ENCODE measurements at regions not wholly inside any gene's neighbourhood (a gene's known extent, or its start where the extent isn't known, plus 50 kb on each side); places are given as distances from the start of the nearest gene placed in this dataset.
"Not testable (repeated sequence)": the region's sequence is repeated elsewhere in the genome, so short reads cannot be mapped to it uniquely, and the experiment has no call there.

DNA sequence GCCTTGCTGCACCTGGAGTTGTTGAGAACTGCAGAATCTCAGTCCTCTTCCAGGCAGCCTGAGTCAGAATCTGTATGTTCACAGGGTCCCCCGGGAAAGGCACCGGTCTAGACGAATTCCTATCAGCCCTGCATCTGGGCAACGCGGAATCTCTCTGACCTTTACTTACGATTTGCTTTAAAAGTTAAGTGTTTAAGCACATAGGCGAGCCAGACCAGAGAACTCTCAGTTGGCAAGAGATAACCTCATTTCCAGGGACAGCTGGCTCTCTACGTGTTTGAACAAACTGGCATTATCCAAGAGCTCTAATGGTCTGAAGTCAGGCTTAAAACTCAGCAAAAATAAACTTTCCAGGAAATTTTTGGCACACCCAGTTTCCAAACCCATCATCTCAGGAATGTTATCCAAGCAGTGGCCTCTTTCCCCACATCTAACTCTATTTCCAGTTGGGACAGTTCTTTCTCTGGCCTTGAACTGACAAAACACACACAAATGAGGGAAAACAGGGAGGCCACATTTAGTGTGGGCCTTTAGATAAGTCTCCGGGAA lies 53.4 kb downstream of the HES1 start:
- ChIA-PET CTCF (no interaction called here), POLR2A (no interaction called here)
- TF ChIP-seq, protein P1, sequence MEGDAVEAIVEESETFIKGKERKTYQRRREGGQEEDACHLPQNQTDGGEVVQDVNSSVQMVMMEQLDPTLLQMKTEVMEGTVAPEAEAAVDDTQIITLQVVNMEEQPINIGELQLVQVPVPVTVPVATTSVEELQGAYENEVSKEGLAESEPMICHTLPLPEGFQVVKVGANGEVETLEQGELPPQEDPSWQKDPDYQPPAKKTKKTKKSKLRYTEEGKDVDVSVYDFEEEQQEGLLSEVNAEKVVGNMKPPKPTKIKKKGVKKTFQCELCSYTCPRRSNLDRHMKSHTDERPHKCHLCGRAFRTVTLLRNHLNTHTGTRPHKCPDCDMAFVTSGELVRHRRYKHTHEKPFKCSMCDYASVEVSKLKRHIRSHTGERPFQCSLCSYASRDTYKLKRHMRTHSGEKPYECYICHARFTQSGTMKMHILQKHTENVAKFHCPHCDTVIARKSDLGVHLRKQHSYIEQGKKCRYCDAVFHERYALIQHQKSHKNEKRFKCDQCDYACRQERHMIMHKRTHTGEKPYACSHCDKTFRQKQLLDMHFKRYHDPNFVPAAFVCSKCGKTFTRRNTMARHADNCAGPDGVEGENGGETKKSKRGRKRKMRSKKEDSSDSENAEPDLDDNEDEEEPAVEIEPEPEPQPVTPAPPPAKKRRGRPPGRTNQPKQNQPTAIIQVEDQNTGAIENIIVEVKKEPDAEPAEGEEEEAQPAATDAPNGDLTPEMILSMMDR (IDR thresholded peaks at IDR 0.05; ENCODE audit: insufficient read depth, low read length, missing control alignments), result no peak
- no peak overlapping the region for H3K4me3 ChIP-seq (ENCODE audit: low read depth, low read length)
- no peak for DNase-seq (ENCODE audit: low read depth, low spot score)

DNA sequence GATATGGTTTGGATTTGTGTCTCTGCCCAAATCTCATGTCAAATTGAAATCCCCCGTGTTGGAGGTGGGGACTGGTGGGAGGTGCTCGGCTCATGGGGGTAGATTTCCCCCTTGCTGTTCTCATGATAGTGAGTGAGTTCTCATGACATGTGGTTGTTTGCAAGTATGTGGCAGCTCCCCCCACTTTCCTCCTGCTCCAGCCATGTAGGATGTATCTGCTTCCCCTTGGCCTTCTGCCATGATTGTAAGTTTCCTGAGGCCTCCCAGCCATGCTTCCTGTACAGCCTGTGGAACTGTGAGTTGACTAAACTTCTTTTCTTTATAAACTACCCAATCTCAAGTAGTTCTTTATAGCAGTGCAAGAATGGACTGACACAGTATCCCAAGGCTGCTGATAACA lies 55.9 kb downstream of the HES1 start:
- H3K4me3 ChIP-seq (ENCODE audit: low read depth, low read length); POLR2A ChIA-PET; CTCF ChIA-PET; DNase-seq (ENCODE audit: low read depth, low spot score): not testable (repeated sequence)

DNA sequence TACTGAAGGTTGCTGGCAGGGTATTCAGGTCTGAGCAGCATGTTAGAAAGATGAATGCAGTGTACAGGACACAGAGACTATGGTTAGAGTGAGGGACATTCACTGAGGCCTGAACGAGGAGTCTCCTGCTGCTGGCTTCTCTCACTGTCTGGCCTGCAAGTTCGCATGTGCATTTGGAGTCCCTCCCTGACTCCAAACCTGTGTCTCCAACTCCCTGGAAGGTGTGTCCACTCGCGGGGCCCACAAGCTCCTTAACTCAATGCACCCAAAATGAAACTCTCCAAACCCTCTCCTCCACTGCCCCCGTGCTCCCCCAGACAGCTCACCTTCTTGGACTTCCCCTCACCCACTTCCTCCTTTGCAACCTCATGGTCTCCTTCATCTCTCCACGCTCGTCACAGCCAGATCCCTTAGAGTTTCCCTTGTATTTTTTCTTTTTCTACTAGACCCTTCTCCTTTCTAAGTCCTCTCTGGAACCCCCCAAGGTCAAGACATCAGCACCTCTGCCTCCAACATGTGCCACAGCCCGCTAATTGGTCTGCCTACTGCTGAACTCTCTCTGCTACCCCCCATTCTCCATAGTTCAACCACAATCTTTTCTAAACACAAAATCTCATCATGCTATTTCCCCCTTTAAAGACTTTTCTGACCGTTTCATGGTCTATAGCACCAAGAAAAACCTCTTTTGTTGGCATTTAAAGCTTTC lies 58.3 kb downstream of the HES1 start:
- no peak for DNase-seq (ENCODE audit: low read depth, low spot score)
- no peak overlapping the region for H3K4me3 ChIP-seq (ENCODE audit: low read depth, low read length)
- TF ChIP-seq, protein P1 (IDR thresholded peaks at IDR 0.05; ENCODE audit: insufficient read depth, low read length, missing control alignments), result no peak
- ChIA-PET POLR2A (no interaction called here), CTCF (no interaction called here)

DNA sequence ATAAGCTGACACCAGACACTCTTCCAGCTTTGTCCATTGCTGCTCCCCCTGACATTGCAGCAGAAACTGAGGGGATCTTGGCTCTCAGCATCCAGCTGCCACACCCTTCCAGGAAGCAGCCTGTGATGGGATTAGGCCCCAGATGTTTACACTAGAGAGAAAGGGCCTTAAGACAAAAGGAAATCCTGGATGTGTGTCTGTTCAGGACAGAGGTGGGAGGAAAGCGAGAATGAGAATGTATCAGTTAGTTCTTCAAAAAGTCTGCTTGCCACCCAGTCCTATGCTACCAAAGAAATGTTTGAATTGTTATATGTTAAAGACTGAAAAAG lies 58.8 kb downstream of the HES1 start:
- POLR2A ChIA-PET, result no interaction called here

GRCh38 chr3:194195611-194196010 lies 59.7 kb downstream of the HES1 start:
- TF ChIP-seq, protein P1 (IDR thresholded peaks at IDR 0.05; ENCODE audit: insufficient read depth, low read length, missing control alignments), result no peak
- CTCF ChIA-PET, result interaction anchor here (1.0 kb wide), 1 partner anchor 10 kb away, joined by 3 read pairs; no protein-coding TSS in a partner anchor
- no peak overlapping the region for H3K4me3 ChIP-seq (ENCODE audit: low read depth, low read length)
- DNase-seq (ENCODE audit: low read depth, low spot score), result no peak
- POLR2A ChIA-PET, result no interaction called here

More for the DNA sequence above, 58.8 kb downstream of the HES1 start:
- no peak for DNase-seq (ENCODE audit: low read depth, low spot score)
- no peak overlapping the region for H3K4me3 ChIP-seq (ENCODE audit: low read depth, low read length)
- CTCF ChIA-PET, result interaction anchor here (1.0 kb wide), 1 partner anchor 10 kb away, joined by 3 read pairs; no protein-coding TSS in a partner anchor
- TF ChIP-seq, protein P1 (IDR thresholded peaks at IDR 0.05; ENCODE audit: insufficient read depth, low read length, missing control alignments), result no peak

GRCh38 chr3:194196876-194197275 lies 60.9 kb downstream of the HES1 start:
- POLR2A ChIA-PET, result no interaction called here
- no peak for DNase-seq (ENCODE audit: low read depth, low spot score)
- CTCF ChIA-PET, result interaction anchor here (1.0 kb wide), 1 partner anchor 15 kb away, joined by 4 read pairs; no protein-coding TSS in a partner anchor
- no peak overlapping the region for H3K4me3 ChIP-seq (ENCODE audit: low read depth, low read length)
- TF ChIP-seq, protein P1 (IDR thresholded peaks at IDR 0.05; ENCODE audit: insufficient read depth, low read length, missing control alignments), result no peak

Data from AG04449 (cell line).